Small intestine (tissue), 7 donors: ENCODE measurements at regions not wholly inside any gene's neighbourhood (a gene's known extent, or its start where the extent isn't known, plus 50 kb on each side); places are given as distances from the start of the nearest gene placed in this dataset.

ENCODE experiments used
- DNase-seq, 2 donors: peaks; one replicate each; pipeline versions ENCODE4 v3.0.0 to v3.0.0-alpha.2; 2013
- FAIRE-seq: peaks from 2 replicates; lab custom pipeline; 2012; peaks lifted over from hg19 to GRCh38; lab: Jason Lieb, UNC
- H3K27ac ChIP-seq, 3 donors: one replicate each; pipeline ENCODE4 v1.5.1; 2013; ENCODE audit warnings: low read length in 2 of 3, mild to moderate bottlenecking in 2 of 3, control low read depth in 1 of 3, inconsistent platforms in 1 of 3, low read depth in 1 of 3, moderate library complexity in 1 of 3
- H3K27me3 ChIP-seq, 3 donors: one replicate each; pipeline ENCODE4 v1.6.1; 2013; ENCODE audit warnings: low read length in 3 of 3, inconsistent platforms in 1 of 3; ENCODE audit not compliant: control insufficient read depth in 3 of 3, insufficient read depth in 3 of 3
- H3K36me3 ChIP-seq, 3 donors: one replicate each; pipeline ENCODE4 v1.6.1; 2013; ENCODE audit warnings: low read length in 3 of 3, inconsistent platforms in 1 of 3, low read depth in 1 of 3, mild to moderate bottlenecking in 1 of 3, moderate library complexity in 1 of 3; ENCODE audit not compliant: control insufficient read depth in 3 of 3, insufficient read depth in 2 of 3
- H3K4me1 ChIP-seq, 3 donors: one replicate each; pipeline ENCODE4 v1.6.1; 2013; ENCODE audit warnings: low read length in 2 of 3, inconsistent platforms in 1 of 3, low read depth in 1 of 3, mild to moderate bottlenecking in 1 of 3, moderate library complexity in 1 of 3; ENCODE audit not compliant: control insufficient read depth in 3 of 3, insufficient read depth in 2 of 3
- H3K4me3 ChIP-seq, 3 donors: one replicate each; pipeline ENCODE4 v1.5.1; 2013; ENCODE audit warnings: low read length in 3 of 3, control low read depth in 1 of 3, inconsistent platforms in 1 of 3, low read depth in 1 of 3, mild to moderate bottlenecking in 1 of 3, moderate library complexity in 1 of 3
- H3K9me3 ChIP-seq, 2 donors: one replicate each; pipeline ENCODE4 v1.6.1; 2013; ENCODE audit warnings: low read depth in 1 of 2, low read length in 1 of 2; ENCODE audit not compliant: control insufficient read depth in 2 of 2, insufficient read depth in 1 of 2
- WGBS, 3 donors: extraction: QIAGEN DNeasy Blood & Tissue Kit; methylation state at CpG; one replicate each; pipeline ENCODE4 v1.1.7; 2013; 5-methylcytosine and 5-hydroxymethylcytosine counted together
- donor health status: healthy with polysubstance abuse.
- donor health status: control.
- donor health status: control.
- donor health status: Bipolar disorder and iron deficiency.
- donor health status: healthy.

- Histone ChIP-seq H3K4me1 (peaks cover 5 to 34% (median 15%) of the 10 kb centered on the region in 3 donors), H3K36me3 (no peaks in the 10 kb centered on the region), H3K4me3 (no peak overlapping the region), H3K27me3 (no peaks in the 10 kb centered on the region), H3K9me3 (no peaks in the 10 kb centered on the region), H3K27ac (peak overlapping the region in 2 of 3 donors; percentile 46 to 72)
- 22 to 36% (median 30%) methylated on average over 12 of the region's 12 CpGs for WGBS, 3 donors
- peak in 1 of 2 donors; percentile 32 for DNase-seq
- FAIRE-seq = no peak
Observed at GRCh38 chr1:224502459-224503160, 68.0 kb upstream of the WDR26 start.

DNA sequence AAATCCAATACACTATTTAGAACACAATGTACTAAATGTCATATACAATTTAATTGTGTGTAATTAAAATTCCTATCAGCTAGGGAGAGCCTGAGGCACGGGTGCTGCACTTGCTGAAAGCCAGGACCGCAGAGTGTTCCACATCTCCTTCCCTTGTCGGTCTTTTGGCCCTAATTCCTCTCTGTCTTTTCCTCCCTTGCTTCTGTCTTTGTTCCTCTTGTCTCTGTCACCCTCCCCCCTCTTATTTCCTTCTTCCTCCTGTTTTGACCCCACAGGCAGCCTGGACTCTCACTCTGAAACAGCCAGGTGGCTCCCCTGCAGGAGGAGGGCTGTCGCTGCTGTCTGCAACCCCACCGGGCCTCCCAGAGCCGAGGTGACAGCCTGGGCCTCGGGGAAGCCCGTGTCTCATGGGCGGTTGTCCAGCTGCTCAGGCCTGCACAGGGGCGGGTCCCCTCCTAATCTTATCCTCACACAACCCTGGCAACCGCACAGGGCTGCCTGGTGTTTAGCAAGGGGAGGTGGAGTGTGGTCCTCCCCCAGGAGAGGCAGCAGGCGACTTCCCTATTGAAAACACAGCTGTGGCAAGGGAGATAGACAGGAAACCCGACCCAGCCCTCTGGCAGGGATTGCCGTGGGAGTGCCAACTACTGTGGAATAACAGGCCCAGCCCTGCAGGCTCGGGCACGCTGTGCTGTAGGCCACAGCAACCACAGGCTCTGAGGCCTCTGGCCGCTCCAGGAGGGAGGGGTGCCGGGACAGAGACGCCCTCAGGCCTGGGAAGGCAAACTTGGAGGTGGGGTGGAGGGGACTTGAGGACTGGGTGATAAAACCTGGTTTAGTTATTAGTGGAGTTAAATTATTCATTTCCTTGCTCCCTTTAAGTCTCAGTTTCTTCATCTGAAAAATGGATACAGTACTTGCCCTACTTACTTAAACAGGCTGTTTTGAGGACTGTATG, 68.8 kb upstream of the WDR26 start:
- peaks cover 5 to 36% (median 13%) of the 10 kb centered on the region in 3 donors for H3K4me1 ChIP-seq
- no peaks in the 10 kb centered on the region for H3K9me3 ChIP-seq
- H3K27ac ChIP-seq = peak overlapping the region; percentile 47 to 86 (median 72)
- FAIRE-seq (no peak), DNase-seq (peak; percentile 84 to 88)
- H3K27me3 ChIP-seq = no peaks in the 10 kb centered on the region
- WGBS, 3 donors = 2 to 9% (median 8%) methylated on average over 19 of the region's 19 CpGs
- H3K4me3 ChIP-seq = no peak overlapping the region
- no peaks in the 10 kb centered on the region for H3K36me3 ChIP-seq

- no peak overlapping the region for H3K4me3 ChIP-seq
- H3K27ac ChIP-seq = peak overlapping the region in 2 of 3 donors; percentile 72 to 86
- H3K9me3 ChIP-seq = no peaks in the 10 kb centered on the region
- no peak for FAIRE-seq
- 61 to 68% (median 64%) methylated on average over 4 of the region's 4 CpGs for WGBS, 3 donors
- no peaks in the 10 kb centered on the region for H3K36me3 ChIP-seq
- H3K4me1 ChIP-seq = peaks cover 5 to 31% (median 10%) of the 10 kb centered on the region in 3 donors
- H3K27me3 ChIP-seq = no peaks in the 10 kb centered on the region
- DNase-seq = no peak
Observed at GRCh38 chr1:224504297-224505041, 69.9 kb upstream of the WDR26 start.

GRCh38 chr1:224505454-224506093, 71.0 kb upstream of the WDR26 start:
- 24 to 62% (median 40%) methylated on average over 3 of the region's 3 CpGs for WGBS, 3 donors
- H3K27me3 ChIP-seq = no peaks in the 10 kb centered on the region
- no peak overlapping the region for H3K4me3 ChIP-seq
- DNase-seq (no peak), FAIRE-seq (no peak)
- no peak overlapping the region for H3K27ac ChIP-seq
- peaks cover 8 to 41% (median 10%) of the 10 kb centered on the region in 3 donors for H3K4me1 ChIP-seq
- H3K9me3 ChIP-seq = no peaks in the 10 kb centered on the region
- no peaks in the 10 kb centered on the region for H3K36me3 ChIP-seq

- no peaks in the 10 kb centered on the region for H3K27me3 ChIP-seq
- H3K4me1 ChIP-seq = peaks cover 8 to 43% (median 10%) of the 10 kb centered on the region in 3 donors
- H3K27ac ChIP-seq = no peak overlapping the region
- DNase-seq (no peak), FAIRE-seq (no peak)
- H3K4me3 ChIP-seq = no peak overlapping the region
- 60 to 73% (median 69%) methylated on average over 18 of the region's 18 CpGs for WGBS, 3 donors
- no peaks in the 10 kb centered on the region for H3K36me3 ChIP-seq
- H3K9me3 ChIP-seq = no peaks in the 10 kb centered on the region
Observed at GRCh38 chr1:224506141-224506814, 71.7 kb upstream of the WDR26 start.

GRCh38 chr1:224507771-224508523, 73.3 kb upstream of the WDR26 start:
- FAIRE-seq (no peak), DNase-seq (peak; percentile 61 to 64)
- Histone ChIP-seq H3K36me3 (no peaks in the 10 kb centered on the region), H3K9me3 (no peaks in the 10 kb centered on the region), H3K27ac (no peak overlapping the region), H3K4me1 (peaks cover 6 to 36% (median 6%) of the 10 kb centered on the region in 3 donors), H3K4me3 (no peak overlapping the region), H3K27me3 (no peaks in the 10 kb centered on the region)
- WGBS, 3 donors = 8 to 58% (median 27%) methylated on average over 2 of the region's 2 CpGs

GRCh38 chr1:224509907-224510306, 75.3 kb upstream of the WDR26 start:
- DNase-seq (peak; percentile 34 to 57), FAIRE-seq (no peak)
- Histone ChIP-seq H3K4me1 (peaks cover 3 to 22% (median 3%) of the 10 kb centered on the region in 3 donors), H3K9me3 (no peaks in the 10 kb centered on the region), H3K36me3 (no peaks in the 10 kb centered on the region), H3K4me3 (no peak overlapping the region), H3K27ac (peak overlapping the region; percentile 16 to 41 (median 24)), H3K27me3 (no peaks in the 10 kb centered on the region)
- 52 to 61% (median 53%) methylated on average over 7 of the region's 7 CpGs for WGBS, 3 donors
